BLaER1 treated with 17β-estradiol and CSF1 and Interleukin-3, amounts not matched to agents 10 nM and 100 nM (cell line): ENCODE measurements at regions not wholly inside any gene's neighbourhood (a gene's known extent, or its start where the extent isn't known, plus 50 kb on each side); places are given as distances from the start of the nearest gene placed in this dataset.
"Not testable (repeated sequence)": the region's sequence is repeated elsewhere in the genome, so short reads cannot be mapped to it uniquely, and the experiment has no call there.

Experiments
- H3K27ac ChIP-seq, 11 experiments: shearing (Covaris generic); formaldehyde crosslinking; 2 replicates each; pipeline ENCODE4 v1.8.1; 2022
- H3K27me3 ChIP-seq, 11 experiments: shearing (Covaris generic); formaldehyde crosslinking; 2 replicates each; pipeline ENCODE4 v1.8.1; 2022
- H3K36me3 ChIP-seq, 11 experiments: shearing (Covaris generic); formaldehyde crosslinking; 2 replicates each; pipeline ENCODE4 v1.8.1; 2022
- H3K4me1 ChIP-seq, 10 experiments: shearing (Covaris generic); formaldehyde crosslinking; 2 replicates each; pipeline ENCODE4 v1.8.1; 2022
- H3K4me2 ChIP-seq, 11 experiments: shearing (Covaris generic); formaldehyde crosslinking; 2 replicates each; pipeline ENCODE4 v1.8.1; 2022
- H3K4me3 ChIP-seq, 10 experiments: shearing (Covaris generic); formaldehyde crosslinking; 2 replicates each; pipeline ENCODE4 v1.8.1; 2022
- H3K9ac ChIP-seq, 11 experiments: shearing (Covaris generic); formaldehyde crosslinking; 2 replicates each; pipeline ENCODE4 v1.8.1; 2022
- H3K9me3 ChIP-seq, 11 experiments: shearing (Covaris generic); formaldehyde crosslinking; replicated peaks in 1 of 11; 2 replicates each; pipeline ENCODE4 v1.8.1; 2022
- H4K20me1 ChIP-seq, 11 experiments: shearing (Covaris generic); formaldehyde crosslinking; 2 replicates each; pipeline ENCODE4 v1.8.1; 2022
- Cebpa-rat ChIP-seq, 11 experiments: shearing (Covaris generic); IDR thresholded peaks; 2 replicates each; pipeline ENCODE4 v1.8.1; 2022

GRCh38 chr15:62900071-62900802 lies 142.3 kb upstream of the TPM1 start:
- Histone ChIP-seq H3K27ac (no peak overlapping the region), H3K9me3 (no peaks in the 10 kb centered on the region), H3K4me2 (no peak overlapping the region), H3K4me1 (peaks cover 0 to 22% (median 11%) of the 10 kb centered on the region in 10 experiments; a peak in 15 of 20 replicates), H3K36me3 (no peaks in the 10 kb centered on the region), H4K20me1 (no peaks in the 10 kb centered on the region), H3K9ac (no peak overlapping the region), H3K27me3 (0 out of 22 replicates have a peak, but pooled peaks cover 0 to 2% (median 0%) of the 10 kb centered on the region in 11 experiments), H3K4me3 (no peak overlapping the region)
- no peak for TF ChIP-seq Cebpa-rat (IDR thresholded peaks at IDR 0.05)

- Histone ChIP-seq H3K4me1 (peaks cover 0 to 22% (median 11%) of the 10 kb centered on the region in 10 experiments; a peak in 15 of 20 replicates), H3K36me3 (no peaks in the 10 kb centered on the region), H3K9ac (no peak overlapping the region), H3K27me3 (0 out of 22 replicates have a peak, but pooled peaks cover 0 to 2% (median 0%) of the 10 kb centered on the region in 11 experiments), H3K27ac (no peak overlapping the region), H4K20me1 (no peaks in the 10 kb centered on the region), H3K9me3 (no peaks in the 10 kb centered on the region), H3K4me2 (peak overlapping the region in 2 of 11 experiments; percentile 2 to 10; a peak in 1 of 22 replicates), H3K4me3 (no peak overlapping the region)
- TF ChIP-seq Cebpa-rat (IDR thresholded peaks at IDR 0.05), result no peak
Observed at GRCh38 chr15:62901087-62901486, 141.5 kb upstream of the TPM1 start.

- H3K4me3 ChIP-seq, result no peak overlapping the region
- TF ChIP-seq Cebpa-rat (IDR thresholded peaks at IDR 0.05), result 0 out of 22 replicates have a peak, but pooled peaks of 1 of the 11 experiments have one; percentile 7
- H3K27me3 ChIP-seq, result 0 out of 22 replicates have a peak, but pooled peaks cover 0 to 2% (median 0%) of the 10 kb centered on the region in 11 experiments
- H3K4me1 ChIP-seq, result peaks cover 0 to 22% (median 11%) of the 10 kb centered on the region in 10 experiments; a peak in 15 of 20 replicates
- H3K36me3 ChIP-seq, result no peaks in the 10 kb centered on the region
- no peaks in the 10 kb centered on the region for H3K9me3 ChIP-seq
- no peak overlapping the region for H3K27ac ChIP-seq
- H3K9ac ChIP-seq, result no peak overlapping the region
- peak overlapping the region in 8 of 11 experiments; percentile 6 to 47 (median 31); a peak in 13 of 22 replicates for H3K4me2 ChIP-seq
- no peaks in the 10 kb centered on the region for H4K20me1 ChIP-seq
Observed at GRCh38 chr15:62901909-62902546, 140.5 kb upstream of the TPM1 start.

GRCh38 chr15:62902821-62903220 lies 139.7 kb upstream of the TPM1 start:
- Histone ChIP-seq H3K27me3 (0 out of 22 replicates have a peak, but pooled peaks cover 0 to 2% (median 0%) of the 10 kb centered on the region in 11 experiments), H4K20me1 (no peaks in the 10 kb centered on the region), H3K36me3 (no peaks in the 10 kb centered on the region), H3K4me2 (peak overlapping the region in 7 of 11 experiments; percentile 6 to 47 (median 37); a peak in 9 of 22 replicates), H3K27ac (no peak overlapping the region), H3K9me3 (no peaks in the 10 kb centered on the region), H3K9ac (no peak overlapping the region), H3K4me3 (no peak overlapping the region), H3K4me1 (peaks cover 0 to 22% (median 11%) of the 10 kb centered on the region in 10 experiments; a peak in 15 of 20 replicates)
- no peak for TF ChIP-seq Cebpa-rat (IDR thresholded peaks at IDR 0.05)

- Histone ChIP-seq H3K27ac (no peak overlapping the region), H3K4me2 (no peak overlapping the region), H3K9ac (no peak overlapping the region), H3K36me3 (no peaks in the 10 kb centered on the region), H3K27me3 (0 out of 22 replicates have a peak, but pooled peaks cover 0 to 2% (median 0%) of the 10 kb centered on the region in 11 experiments), H3K4me3 (no peak overlapping the region), H4K20me1 (no peaks in the 10 kb centered on the region), H3K4me1 (peaks cover 0 to 22% (median 11%) of the 10 kb centered on the region in 10 experiments; a peak in 15 of 20 replicates), H3K9me3 (no peaks in the 10 kb centered on the region)
- TF ChIP-seq Cebpa-rat (IDR thresholded peaks at IDR 0.05), result no peak
Observed at GRCh38 chr15:62903437-62903836, 139.1 kb upstream of the TPM1 start.

- Histone ChIP-seq H3K9ac (no peak overlapping the region), H3K4me2 (no peak overlapping the region), H3K27ac (no peak overlapping the region)
Observed at GRCh38 chr15:62904041-62904910, 138.3 kb upstream of the TPM1 start.

GRCh38 chr15:62906627-62907026 lies 135.9 kb upstream of the TPM1 start:
- Histone ChIP-seq H3K27ac (no peak overlapping the region), H3K36me3 (no peaks in the 10 kb centered on the region), H3K4me1 (peaks cover 0 to 14% (median 10%) of the 10 kb centered on the region in 10 experiments; a peak in 15 of 20 replicates), H3K4me3 (no peak overlapping the region), H3K4me2 (no peak overlapping the region), H3K27me3 (0 out of 22 replicates have a peak, but pooled peaks cover 0 to 2% (median 0%) of the 10 kb centered on the region in 11 experiments), H3K9ac (no peak overlapping the region), H3K9me3 (peaks cover 0 to 9% (median 0%) of the 10 kb centered on the region in 11 experiments; a peak in 1 of 22 replicates), H4K20me1 (no peaks in the 10 kb centered on the region)
- TF ChIP-seq Cebpa-rat (IDR thresholded peaks at IDR 0.05), result no peak

More at GRCh38 chr15:62904041-62904910, 138.3 kb upstream of the TPM1 start:
- H3K4me1 ChIP-seq, result peaks cover 0 to 22% (median 11%) of the 10 kb centered on the region in 10 experiments; a peak in 15 of 20 replicates
- no peak for TF ChIP-seq Cebpa-rat (IDR thresholded peaks at IDR 0.05)
- H3K36me3 ChIP-seq, result no peaks in the 10 kb centered on the region
- H4K20me1 ChIP-seq, result no peaks in the 10 kb centered on the region
- peaks cover 0 to 4% (median 0%) of the 10 kb centered on the region in 11 experiments; a peak in 1 of 22 replicates for H3K9me3 ChIP-seq
- H3K27me3 ChIP-seq, result 0 out of 22 replicates have a peak, but pooled peaks cover 0 to 2% (median 0%) of the 10 kb centered on the region in 11 experiments
- no peak overlapping the region for H3K4me3 ChIP-seq

- Histone ChIP-seq H3K4me3 (no peak overlapping the region), H3K9ac (no peak overlapping the region), H3K4me2 (no peak overlapping the region), H4K20me1 (no peaks in the 10 kb centered on the region), H3K4me1 (peaks cover 0 to 7% (median 4%) of the 10 kb centered on the region in 10 experiments; a peak in 14 of 20 replicates), H3K9me3 (peaks cover 0 to 9% (median 0%) of the 10 kb centered on the region in 11 experiments; a peak in 1 of 22 replicates), H3K36me3 (no peaks in the 10 kb centered on the region), H3K27me3 (0 out of 22 replicates have a peak, but pooled peaks cover 0 to 2% (median 0%) of the 10 kb centered on the region in 11 experiments), H3K27ac (no peak overlapping the region)
- TF ChIP-seq Cebpa-rat (IDR thresholded peaks at IDR 0.05), result no peak
Observed at GRCh38 chr15:62907275-62907674, 135.3 kb upstream of the TPM1 start.

- H3K27me3 ChIP-seq, H3K4me3 ChIP-seq, H3K9ac ChIP-seq, H3K4me2 ChIP-seq, H4K20me1 ChIP-seq, H3K4me1 ChIP-seq, H3K9me3 ChIP-seq, H3K27ac ChIP-seq, H3K36me3 ChIP-seq: not testable (repeated sequence)
Observed at GRCh38 chr15:62908341-62908740, 134.2 kb upstream of the TPM1 start.
